Testis (tissue), 2 donors: ENCODE measurements at regions not wholly inside any gene's neighbourhood (a gene's known extent, or its start where the extent isn't known, plus 50 kb on each side); places are given as distances from the start of the nearest gene placed in this dataset.

Experiments
- DNase-seq: peaks from one replicate; pipeline ENCODE4 v3.0.0-alpha.2; 2019
- H3K27ac ChIP-seq, 2 donors: fragments of 200-600 bp; sonication (generic); one replicate each; pipeline ENCODE4 v1.5.1; 2019
- H3K27me3 ChIP-seq: fragments of 200-600 bp; sonication (generic); one replicate; pipeline ENCODE4 v1.5.1; 2019
- H3K36me3 ChIP-seq: fragments of 200-600 bp; sonication (generic); one replicate; pipeline ENCODE4 v1.5.1; 2017; ENCODE audit warnings: low read depth; ENCODE audit errors: missing control alignments
- H3K4me1 ChIP-seq: fragments of 200-600 bp; sonication (generic); one replicate; pipeline ENCODE4 v1.5.1; 2019
- H3K4me3 ChIP-seq, 2 donors: fragments of 200-600 bp; sonication (generic); one replicate each; pipeline ENCODE4 v1.5.1; 2017 to 2019
- H3K9me3 ChIP-seq: fragments of 200-600 bp; sonication (generic); one replicate; pipeline ENCODE4 v1.5.1; 2017
- CTCF ChIP-seq, 3 experiments: fragments of 450-650 bp in 2 of 3; fragments of 200-600 bp in 1 of 3; sonication (generic) in 1 of 3; IDR thresholded peaks; one replicate each; pipeline ENCODE4 v1.5.1; 2016 to 2019; ENCODE audit warnings: antibody characterized with exemption in 3 of 3, mild to moderate bottlenecking in 2 of 3, moderate library complexity in 1 of 3
- POLR2A ChIP-seq: fragments of 450-650 bp; IDR thresholded peaks from one replicate; pipeline ENCODE4 v1.6.1; 2017; ENCODE audit warnings: antibody characterized with exemption, mild to moderate bottlenecking, moderate library complexity
- WGBS, 2 donors: methylation state at CpG; one replicate each; pipeline ENCODE4 v1.1.5; 2018; 5-methylcytosine and 5-hydroxymethylcytosine counted together
- intact Hi-C: fragments of 100-400 bp; cut with DNase I; formaldehyde crosslinking; loops from one replicate; pipeline ENCODE4 v1.15.1; 2023; ENCODE audit warnings: low total_unique reads

GRCh38 chr10:30215623-30216022, 133.5 kb downstream of the MTPAP start:
- TF ChIP-seq CTCF (IDR thresholded peaks at IDR 0.05): no peak
- no peak for DNase-seq
- H3K27ac ChIP-seq: no peak overlapping the region
- WGBS, 2 donors: 24 to 41% methylated on average over 8 of the region's 8 CpGs
- H3K36me3 ChIP-seq: no peaks in the 10 kb centered on the region
- no peak overlapping the region for H3K4me3 ChIP-seq
- H3K9me3 ChIP-seq: no peaks in the 10 kb centered on the region
- no peaks in the 10 kb centered on the region for H3K27me3 ChIP-seq
- no peaks in the 10 kb centered on the region for H3K4me1 ChIP-seq
- intact Hi-C loops: no loop called here

- 68 to 71% methylated on average over 2 of the region's 2 CpGs for WGBS, 2 donors
- no peak for DNase-seq
Observed at GRCh38 chr10:30215141-30215540, 133.9 kb downstream of the MTPAP start.

GRCh38 chr10:30210296-30210695, 138.8 kb downstream of the MTPAP start:
- no peak for TF ChIP-seq POLR2A
- no peak for TF ChIP-seq CTCF (IDR thresholded peaks at IDR 0.05)
- no peaks in the 10 kb centered on the region for H3K9me3 ChIP-seq
- H3K4me1 ChIP-seq: no peaks in the 10 kb centered on the region
- intact Hi-C loops: no loop called here
- H3K36me3 ChIP-seq: no peaks in the 10 kb centered on the region
- H3K27me3 ChIP-seq: no peaks in the 10 kb centered on the region
- no peak overlapping the region for H3K4me3 ChIP-seq
- DNase-seq: no peak
- WGBS, 2 donors: 85 to 96% methylated on average over 4 of the region's 4 CpGs
- no peak overlapping the region for H3K27ac ChIP-seq

More at GRCh38 chr10:30215141-30215540, 133.9 kb downstream of the MTPAP start:
- H3K27me3 ChIP-seq: no peaks in the 10 kb centered on the region
- H3K36me3 ChIP-seq: no peaks in the 10 kb centered on the region
- no peaks in the 10 kb centered on the region for H3K4me1 ChIP-seq
- intact Hi-C loops: no loop called here
- H3K4me3 ChIP-seq: no peak overlapping the region
- H3K9me3 ChIP-seq: no peaks in the 10 kb centered on the region
- TF ChIP-seq CTCF (IDR thresholded peaks at IDR 0.05): no peak
- no peak for TF ChIP-seq POLR2A
- no peak overlapping the region for H3K27ac ChIP-seq

- no peaks in the 10 kb centered on the region for H3K27me3 ChIP-seq
- intact Hi-C loops: no loop called here
- no peak overlapping the region for H3K4me3 ChIP-seq
- no peaks in the 10 kb centered on the region for H3K36me3 ChIP-seq
- no peaks in the 10 kb centered on the region for H3K4me1 ChIP-seq
- H3K9me3 ChIP-seq: no peaks in the 10 kb centered on the region
- H3K27ac ChIP-seq: no peak overlapping the region
- TF ChIP-seq POLR2A: no peak
- TF ChIP-seq CTCF (IDR thresholded peaks at IDR 0.05): no peak
- 78 to 84% methylated on average over 2 of the region's 2 CpGs for WGBS, 2 donors
- DNase-seq: no peak
Observed at GRCh38 chr10:30208330-30208729, 140.7 kb downstream of the MTPAP start.

- H3K27ac ChIP-seq: no peak overlapping the region
- TF ChIP-seq POLR2A: no peak
- TF ChIP-seq CTCF (IDR thresholded peaks at IDR 0.05): no peak
- no peak overlapping the region for H3K4me3 ChIP-seq
- H3K9me3 ChIP-seq: no peaks in the 10 kb centered on the region
- 34 to 38% methylated on average over 10 of the region's 10 CpGs for WGBS, 2 donors
- DNase-seq: no peak
- H3K36me3 ChIP-seq: no peaks in the 10 kb centered on the region
- no peaks in the 10 kb centered on the region for H3K27me3 ChIP-seq
- H3K4me1 ChIP-seq: no peaks in the 10 kb centered on the region
- intact Hi-C loops: no loop called here
Observed at GRCh38 chr10:30207485-30208052, 141.5 kb downstream of the MTPAP start.
